Breast epithelium (tissue), 3 donors: ENCODE measurements at regions not wholly inside any gene's neighbourhood (a gene's known extent, or its start where the extent isn't known, plus 50 kb on each side); places are given as distances from the start of the nearest gene placed in this dataset.

ENCODE experiments used
- CTCF ChIP-seq, 3 donors: fragments of 450-650 bp; IDR thresholded peaks; one replicate each; pipeline ENCODE4 v1.5.1; 2016 to 2017; ENCODE audit warnings: antibody characterized with exemption in 3 of 3, mild to moderate bottlenecking in 3 of 3, moderate library complexity in 3 of 3
- POLR2A ChIP-seq: fragments of 450-650 bp; IDR thresholded peaks from one replicate; pipeline ENCODE4 v1.6.1; 2016; ENCODE audit warnings: antibody characterized with exemption, mild to moderate bottlenecking, moderate library complexity
- POLR2AphosphoS5 ChIP-seq, 3 donors: sonication (generic); formaldehyde crosslinking; IDR thresholded peaks; one replicate each; pipeline ENCODE4 v1.6.1; 2017; ENCODE audit warnings: antibody characterized with exemption in 3 of 3

DNA sequence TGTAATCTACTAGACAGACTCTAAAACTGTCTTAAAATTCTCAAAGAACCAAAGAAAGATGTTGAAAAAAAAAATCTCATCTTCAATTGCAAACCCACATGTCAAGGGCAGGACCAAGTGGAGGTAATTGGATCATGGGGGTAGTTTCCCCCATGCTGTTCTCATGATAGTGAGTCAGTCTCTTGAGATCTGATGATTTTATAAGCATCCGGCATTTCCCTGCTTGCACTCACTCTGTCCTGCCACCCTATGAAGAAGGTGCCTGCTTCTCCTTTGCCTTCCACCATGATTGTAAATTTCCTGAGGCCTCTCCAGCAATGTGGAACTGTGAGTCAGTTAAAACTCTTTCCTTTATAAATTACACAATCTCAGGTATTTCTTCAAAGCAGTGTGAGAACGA is 257.0 kb downstream of the HHIPL2 start:
- no peak for TF ChIP-seq POLR2A
- no peak for TF ChIP-seq CTCF (IDR thresholded peaks at IDR 0.05)
- no peak for TF ChIP-seq POLR2AphosphoS5 (IDR thresholded peaks at IDR 0.05)
